Naive thymus-derived CD8-positive, alpha-beta T cell (primary cell): ENCODE measurements at regions not wholly inside any gene's neighbourhood (a gene's known extent, or its start where the extent isn't known, plus 50 kb on each side); places are given as distances from the start of the nearest gene placed in this dataset.
A peak's percentile ranks its signal among the peaks of the same experiment; 100 is the strongest.
"Not testable (repeated sequence)": the region's sequence is repeated elsewhere in the genome, so short reads cannot be mapped to it uniquely, and the experiment has no call there.

Source experiments
- ATAC-seq, 2 donors: fragments of 150-1000 bp; cut with Tn5 transposase in 1 of 2; sonication (Bioruptor Pico), chemical (Tn5 transposase) in 1 of 2; 1 replicate in 1 of 2; 2 replicates in 1 of 2; pipeline ENCODE4 v1.10.0; 2021; ENCODE audit warnings: mild to moderate bottlenecking in 2 of 2, moderate library complexity in 2 of 2
- POLR2A ChIA-PET: fragments of 350-600 bp; sonication (Branson Sonifier 250); formaldehyde crosslinking; loops from one replicate; lab custom pipeline; 2021; ENCODE audit warnings: antibody characterized with exemption; lab: Charles Lee
- DNase-seq, 10 donors: peaks; one replicate each; pipeline versions ENCODE4 v3.0.0 to v3.0.0-alpha.2; 2020 to 2022
- H3K27ac Mint-ChIP-seq, 10 donors: one replicate each; pipeline ENCODE4 v1.8.0; 2020 to 2022; ENCODE audit warnings: mild to moderate bottlenecking in 10 of 10, mixed read lengths in 10 of 10, moderate library complexity in 4 of 10, inconsistent platforms in 1 of 10
- H3K27me3 Mint-ChIP-seq, 5 donors: one replicate each; pipeline ENCODE4 v1.8.0; 2021 to 2022; ENCODE audit warnings: mixed read lengths in 5 of 5
- H3K36me3 Mint-ChIP-seq, 3 donors: one replicate each; pipeline ENCODE4 v1.8.0; 2020 to 2022; ENCODE audit warnings: mixed read lengths in 3 of 3, mild to moderate bottlenecking in 2 of 3, inconsistent platforms in 1 of 3
- H3K4me1 Mint-ChIP-seq, 4 donors: one replicate each; pipeline ENCODE4 v1.8.0; 2021 to 2022; ENCODE audit warnings: mixed read lengths in 4 of 4
- H3K4me3 Mint-ChIP-seq, 10 donors: one replicate each; pipeline ENCODE4 v1.8.0; 2020 to 2022; ENCODE audit warnings: mild to moderate bottlenecking in 10 of 10, mixed read lengths in 10 of 10, moderate library complexity in 6 of 10, inconsistent platforms in 1 of 10
- H3K9me3 Mint-ChIP-seq, 9 donors: one replicate each; pipeline ENCODE4 v1.8.0; 2020 to 2022; ENCODE audit warnings: mixed read lengths in 9 of 9, mild to moderate bottlenecking in 3 of 9, inconsistent platforms in 1 of 9, moderate library complexity in 1 of 9

- DNase-seq (no peak), ATAC-seq (no peak)
- POLR2A ChIA-PET = no interaction called here
- Mint-ChIP-seq H3K27me3 (peaks cover 4 to 34% (median 10%) of the 10 kb centered on the region in 5 donors), H3K9me3 (peaks cover 0 to 2% (median 0%) of the 10 kb centered on the region in 9 donors), H3K36me3 (no peaks in the 10 kb centered on the region), H3K4me3 (no peak overlapping the region), H3K27ac (no peak overlapping the region), H3K4me1 (no peaks in the 10 kb centered on the region)
These were observed 83.1 kb upstream of the FOXQ1 start for GRCh38 chr6:1228754-1229191.

GRCh38 chr6:1227935-1228753 is 83.8 kb upstream of the FOXQ1 start:
- peaks cover 0 to 2% (median 0%) of the 10 kb centered on the region in 9 donors for H3K9me3 Mint-ChIP-seq
- no peaks in the 10 kb centered on the region for H3K36me3 Mint-ChIP-seq
- DNase-seq = no peak
- no peaks in the 10 kb centered on the region for H3K4me1 Mint-ChIP-seq
- no peak overlapping the region for H3K27ac Mint-ChIP-seq
- POLR2A ChIA-PET = no interaction called here
- H3K27me3 Mint-ChIP-seq = peaks cover 4 to 33% (median 10%) of the 10 kb centered on the region in 5 donors
- no peak for ATAC-seq
- H3K4me3 Mint-ChIP-seq = no peak overlapping the region

- POLR2A ChIA-PET = no interaction called here
- Mint-ChIP-seq H3K36me3 (no peaks in the 10 kb centered on the region), H3K27ac (no peak overlapping the region), H3K4me3 (no peak overlapping the region), H3K4me1 (no peaks in the 10 kb centered on the region), H3K27me3 (peaks cover 4 to 32% (median 10%) of the 10 kb centered on the region in 5 donors), H3K9me3 (peaks cover 0 to 2% (median 0%) of the 10 kb centered on the region in 9 donors)
- ATAC-seq (no peak), DNase-seq (no peak)
These were observed 84.3 kb upstream of the FOXQ1 start for GRCh38 chr6:1227600-1227934.

- H3K36me3 Mint-ChIP-seq = no peaks in the 10 kb centered on the region
- H3K27ac Mint-ChIP-seq = no peak overlapping the region
- POLR2A ChIA-PET = no interaction called here
- peaks cover 0 to 2% (median 0%) of the 10 kb centered on the region in 9 donors for H3K9me3 Mint-ChIP-seq
- no peaks in the 10 kb centered on the region for H3K4me1 Mint-ChIP-seq
- no peak for ATAC-seq
- no peak overlapping the region for H3K4me3 Mint-ChIP-seq
- H3K27me3 Mint-ChIP-seq = peaks cover 4 to 32% (median 10%) of the 10 kb centered on the region in 5 donors
- DNase-seq = no peak
These were observed 85.4 kb upstream of the FOXQ1 start for GRCh38 chr6:1226277-1227099.

GRCh38 chr6:1224514-1224913 is 87.4 kb upstream of the FOXQ1 start:
- Mint-ChIP-seq H3K36me3 (no peaks in the 10 kb centered on the region), H3K27ac (no peak overlapping the region), H3K4me3 (no peak overlapping the region), H3K9me3 (peaks cover 0 to 2% (median 0%) of the 10 kb centered on the region in 9 donors), H3K4me1 (no peaks in the 10 kb centered on the region), H3K27me3 (peaks cover 2 to 40% (median 8%) of the 10 kb centered on the region in 5 donors)
- POLR2A ChIA-PET = no interaction called here
- DNase-seq (no peak), ATAC-seq (no peak)

GRCh38 chr6:1222728-1223595 is 88.9 kb upstream of the FOXQ1 start:
- no peak overlapping the region for H3K4me3 Mint-ChIP-seq
- H3K27me3 Mint-ChIP-seq = peaks cover 2 to 31% (median 4%) of the 10 kb centered on the region in 5 donors
- POLR2A ChIA-PET = no interaction called here
- H3K4me1 Mint-ChIP-seq = no peaks in the 10 kb centered on the region
- no peak for DNase-seq
- peak overlapping the region in 1 of 10 donors; percentile 25 for H3K27ac Mint-ChIP-seq
- peaks cover 0 to 2% (median 0%) of the 10 kb centered on the region in 9 donors for H3K9me3 Mint-ChIP-seq
- no peak for ATAC-seq
- no peaks in the 10 kb centered on the region for H3K36me3 Mint-ChIP-seq

GRCh38 chr6:1217396-1217795 is 94.5 kb upstream of the FOXQ1 start:
- ATAC-seq = no peak
- Mint-ChIP-seq H3K4me3 (no peak overlapping the region), H3K36me3 (no peaks in the 10 kb centered on the region), H3K27ac (no peak overlapping the region), H3K27me3 (peaks cover 0 to 16% (median 6%) of the 10 kb centered on the region in 5 donors), H3K4me1 (no peaks in the 10 kb centered on the region), H3K9me3 (no peaks in the 10 kb centered on the region)
- DNase-seq = no peak
- POLR2A ChIA-PET = no interaction called here

- H3K27ac Mint-ChIP-seq = peak overlapping the region in 1 of 10 donors; percentile 70
- H3K9me3 Mint-ChIP-seq = no peaks in the 10 kb centered on the region
- H3K27me3 Mint-ChIP-seq = peaks cover 0 to 16% (median 6%) of the 10 kb centered on the region in 5 donors
- H3K36me3 Mint-ChIP-seq = no peaks in the 10 kb centered on the region
- no peaks in the 10 kb centered on the region for H3K4me1 Mint-ChIP-seq
- no peak for DNase-seq
- ATAC-seq = no peak
- H3K4me3 Mint-ChIP-seq = no peak overlapping the region
- POLR2A ChIA-PET = no interaction called here
These were observed 95.4 kb upstream of the FOXQ1 start for GRCh38 chr6:1216488-1216974.

- no peak for DNase-seq
- no peaks in the 10 kb centered on the region for H3K9me3 Mint-ChIP-seq
- no peak overlapping the region for H3K4me3 Mint-ChIP-seq
- H3K27ac Mint-ChIP-seq = no peak overlapping the region
- POLR2A ChIA-PET = no interaction called here
- ATAC-seq = no peak
- H3K27me3 Mint-ChIP-seq = peaks cover 0 to 16% (median 6%) of the 10 kb centered on the region in 5 donors
- H3K36me3 Mint-ChIP-seq = no peaks in the 10 kb centered on the region
- H3K4me1 Mint-ChIP-seq = no peaks in the 10 kb centered on the region
These were observed 95.9 kb upstream of the FOXQ1 start for GRCh38 chr6:1215884-1216487.

- H3K4me1 Mint-ChIP-seq = no peaks in the 10 kb centered on the region
- H3K9me3 Mint-ChIP-seq = no peaks in the 10 kb centered on the region
- POLR2A ChIA-PET = no interaction called here
- no peak for DNase-seq
- H3K27ac Mint-ChIP-seq = no peak overlapping the region
- ATAC-seq = no peak
- H3K36me3 Mint-ChIP-seq = no peaks in the 10 kb centered on the region
- H3K4me3 Mint-ChIP-seq = no peak overlapping the region
- peaks cover 0 to 9% (median 6%) of the 10 kb centered on the region in 5 donors for H3K27me3 Mint-ChIP-seq
These were observed 96.9 kb upstream of the FOXQ1 start for GRCh38 chr6:1215023-1215422.

- DNase-seq (no peak), ATAC-seq (no peak)
- POLR2A ChIA-PET = no interaction called here
- no peak overlapping the region for H3K4me3 Mint-ChIP-seq
- no peaks in the 10 kb centered on the region for H3K9me3 Mint-ChIP-seq
- H3K4me1 Mint-ChIP-seq = no peaks in the 10 kb centered on the region
- no peak overlapping the region for H3K27ac Mint-ChIP-seq
- peaks cover 10 to 23% (median 10%) of the 10 kb centered on the region in 5 donors for H3K27me3 Mint-ChIP-seq
- H3K36me3 Mint-ChIP-seq = no peaks in the 10 kb centered on the region
These were observed 99.0 kb upstream of the FOXQ1 start for GRCh38 chr6:1212919-1213318.

GRCh38 chr6:1212138-1212537 is 99.8 kb upstream of the FOXQ1 start:
- H3K27ac Mint-ChIP-seq, H3K9me3 Mint-ChIP-seq, POLR2A ChIA-PET, H3K36me3 Mint-ChIP-seq, DNase-seq, H3K4me1 Mint-ChIP-seq, ATAC-seq, H3K4me3 Mint-ChIP-seq: not testable (repeated sequence)
- peaks cover 11 to 31% (median 16%) of the 10 kb centered on the region in 5 donors for H3K27me3 Mint-ChIP-seq
